GM23338 (cell line): ENCODE measurements at regions not wholly inside any gene's neighbourhood (a gene's known extent, or its start where the extent isn't known, plus 50 kb on each side); places are given as distances from the start of the nearest gene placed in this dataset.
"Not testable (repeated sequence)": the region's sequence is repeated elsewhere in the genome, so short reads cannot be mapped to it uniquely, and the experiment has no call there.

Experiments used
- ATAC-seq: fragments of 200-7000 bp; cut with Tn5 transposase; 3 replicates; pipeline ENCODE4 v1.9.1; 2020
- DNase-seq: peaks from one replicate; pipeline ENCODE4 v3.0.0-alpha.2; 2015; ENCODE audit warnings: low spot score
- H2AFZ ChIP-seq: fragments of 200-600 bp; sonication (generic); 2 replicates; pipeline ENCODE4 v1.8.0; 2016; ENCODE audit warnings: antibody characterized with exemption, mild to moderate bottlenecking, moderate library complexity
- H3F3A ChIP-seq: fragments of 200-600 bp; sonication (generic); replicated peaks from 2 replicates; pipeline ENCODE4 v1.8.0; 2017; ENCODE audit warnings: antibody characterized with exemption, mixed run types, low read depth
- H3K27ac ChIP-seq: fragments of 200-600 bp; sonication (generic); 2 replicates; pipeline ENCODE4 v1.6.1; 2016; ENCODE audit warnings: low read depth
- H3K27me3 ChIP-seq: fragments of 200-600 bp; sonication (generic); 2 replicates; pipeline ENCODE4 v1.8.0; 2016; ENCODE audit warnings: mild to moderate bottlenecking, mixed run types, moderate library complexity; ENCODE audit not compliant: insufficient read depth
- H3K36me3 ChIP-seq: fragments of 200-600 bp; sonication (generic); 2 replicates; pipeline ENCODE4 v1.8.0; 2016; ENCODE audit warnings: mild to moderate bottlenecking; ENCODE audit not compliant: insufficient read depth
- H3K4me1 ChIP-seq: fragments of 200-600 bp; sonication (generic); 2 replicates; pipeline ENCODE4 v1.8.0; 2016; ENCODE audit warnings: mild to moderate bottlenecking, moderate library complexity; ENCODE audit not compliant: insufficient read depth
- H3K4me2 ChIP-seq: fragments of 200-600 bp; sonication (generic); 2 replicates; pipeline ENCODE4 v1.7.1; 2017; ENCODE audit warnings: mixed run types
- H3K4me3 ChIP-seq: fragments of 200-600 bp; sonication (generic); 2 replicates; pipeline ENCODE4 v1.6.1; 2016; ENCODE audit warnings: mixed run types
- H3K79me2 ChIP-seq: fragments of 200-600 bp; sonication (generic); replicated peaks from 2 replicates; pipeline ENCODE4 v1.8.0; 2017; ENCODE audit warnings: mild to moderate bottlenecking; ENCODE audit not compliant: insufficient read depth
- H3K9me2 ChIP-seq: fragments of 200-600 bp; sonication (generic); 2 replicates; pipeline ENCODE4 v1.8.0; 2017; ENCODE audit not compliant: insufficient read depth
- H4K20me1 ChIP-seq: fragments of 200-600 bp; sonication (generic); replicated peaks from 2 replicates; pipeline ENCODE4 v1.8.0; 2017; ENCODE audit warnings: mild to moderate bottlenecking; ENCODE audit not compliant: insufficient read depth
- H3K27ac Mint-ChIP-seq: 2 replicates; pipeline ENCODE4 v1.8.0; 2020; ENCODE audit warnings: inconsistent platforms, mild to moderate bottlenecking, moderate library complexity, mixed read lengths
- H3K27me3 Mint-ChIP-seq: 3 replicates; pipeline ENCODE4 v1.8.0; 2022; ENCODE audit warnings: low read depth, mild to moderate bottlenecking, moderate library complexity, mixed read lengths, inconsistent platforms; ENCODE audit not compliant: insufficient read depth, poor library complexity
- H3K36me3 Mint-ChIP-seq: 3 replicates; pipeline ENCODE4 v1.8.0; 2021; ENCODE audit warnings: low read depth, mild to moderate bottlenecking, inconsistent platforms, moderate library complexity, mixed read lengths
- H3K4me1 Mint-ChIP-seq: 3 replicates; pipeline ENCODE4 v1.8.0; 2020; ENCODE audit warnings: mild to moderate bottlenecking, inconsistent platforms, mixed read lengths
- H3K4me3 Mint-ChIP-seq: 3 replicates; pipeline ENCODE4 v1.8.0; 2021; ENCODE audit warnings: moderate library complexity, mild to moderate bottlenecking, inconsistent platforms, mixed read lengths
- H3K9me3 Mint-ChIP-seq: 3 replicates; pipeline ENCODE4 v1.8.0; 2020; ENCODE audit warnings: moderate library complexity, mild to moderate bottlenecking, inconsistent platforms, mixed read lengths
- CREB1 ChIP-seq: fragments of 250-450 bp; sonication (Bioruptor Pico); IDR thresholded peaks from 2 replicates; pipeline ENCODE4 v1.5.0; 2020; ENCODE audit warnings: low read depth, mild to moderate bottlenecking, moderate library complexity
- ETS1 ChIP-seq: IDR thresholded peaks from 2 replicates; pipeline ENCODE4 v1.6.1; 2016; ENCODE audit warnings: antibody characterized with exemption
- EZH2 ChIP-seq: fragments of 200-600 bp; sonication (generic); IDR thresholded peaks from one replicate; pipeline ENCODE4 v1.8.0; 2017; ENCODE audit warnings: antibody characterized with exemption, mild to moderate bottlenecking, low read depth; ENCODE audit not compliant: unreplicated experiment
- NANOG ChIP-seq: IDR thresholded peaks from 2 replicates; pipeline ENCODE4 v1.6.1; 2016; ENCODE audit warnings: antibody characterized with exemption, borderline replicate concordance
- POLR2AphosphoS5 ChIP-seq: IDR thresholded peaks from 2 replicates; pipeline ENCODE4 v1.6.1; 2016; ENCODE audit warnings: antibody characterized with exemption, low read depth
- REST ChIP-seq: IDR thresholded peaks from one replicate; pipeline ENCODE4 v1.6.1; 2018; ENCODE audit warnings: antibody characterized with exemption; ENCODE audit not compliant: unreplicated experiment
- ZNF331 ChIP-seq: fragments of 250-450 bp; sonication (Bioruptor Pico); IDR thresholded peaks from 2 replicates; pipeline ENCODE4 v1.5.0; 2020; ENCODE audit warnings: low read depth, mild to moderate bottlenecking, moderate library complexity
- ZNF462 ChIP-seq: fragments of 250-450 bp; sonication (Bioruptor Pico); IDR thresholded peaks from 2 replicates; pipeline ENCODE4 v1.5.0; 2020; ENCODE audit warnings: mild to moderate bottlenecking, moderate library complexity

- TF ChIP-seq CREB1 (CRISPR knock-in tag): no peak
- TF ChIP-seq ETS1: no peak
- TF ChIP-seq EZH2: no peak
- TF ChIP-seq ZNF331 (CRISPR knock-in tag): no peak
- no peak for TF ChIP-seq REST
Measured at GRCh38 chr20:12750221-12750620, 258.6 kb upstream of the SPTLC3 start (continued).

- Mint-ChIP-seq H3K4me1 (peaks cover 79% of the 10 kb centered on the region), H3K36me3 (peaks cover 29% of the 10 kb centered on the region), H3K4me3 (peak overlapping the region; percentile 67), H3K27ac (peak overlapping the region; percentile 94)
- not testable (repeated sequence) for H3K27me3 ChIP-seq, H3K36me3 ChIP-seq, H4K20me1 ChIP-seq, H3K9me3 Mint-ChIP-seq, H3F3A ChIP-seq, H3K9me2 ChIP-seq, H3K27me3 Mint-ChIP-seq, H2AFZ ChIP-seq
- DNase-seq: peak; percentile 61
- Histone ChIP-seq H3K27ac (peak overlapping the region; percentile 99), H3K79me2 (peaks cover 36% of the 10 kb centered on the region), H3K4me3 (peak overlapping the region; percentile 74), H3K4me1 (peaks cover 46% of the 10 kb centered on the region), H3K4me2 (peak overlapping the region; percentile 58)
- TF ChIP-seq POLR2AphosphoS5 (peak; percentile 57; the same call in 1 of the 2 replicates), NANOG (peak; percentile 80)
- ATAC-seq: peak; percentile 54
Measured at GRCh38 chr20:12752900-12753693, 255.7 kb upstream of the SPTLC3 start.

- H3K27me3 ChIP-seq, H3K9me3 Mint-ChIP-seq, H2AFZ ChIP-seq, H3K27me3 Mint-ChIP-seq, H3K9me2 ChIP-seq, H3F3A ChIP-seq, H4K20me1 ChIP-seq: not testable (repeated sequence)
- H3K36me3 ChIP-seq: peaks cover 11% of the 10 kb centered on the region
- Mint-ChIP-seq H3K4me3 (peak overlapping the region; percentile 67), H3K36me3 (peaks cover 34% of the 10 kb centered on the region), H3K4me1 (peaks cover 78% of the 10 kb centered on the region), H3K27ac (peak overlapping the region; percentile 94)
- TF ChIP-seq ZNF462 (CRISPR knock-in tag) (0 out of 2 replicates have a peak, but pooled peaks have one; percentile 4), CREB1 (CRISPR knock-in tag) (peak; percentile 34; the same call in 1 of the 2 replicates), NANOG (peak; percentile 88)
- peaks cover 46% of the 10 kb centered on the region for H3K4me1 ChIP-seq
- H3K4me2 ChIP-seq: peak overlapping the region; percentile 82
- H3K4me3 ChIP-seq: peak overlapping the region; percentile 74
- ATAC-seq (peak; percentile 59), DNase-seq (peak; percentile 35)
- peaks cover 36% of the 10 kb centered on the region for H3K79me2 ChIP-seq
- H3K27ac ChIP-seq: peak overlapping the region; percentile 99
Measured at GRCh38 chr20:12753742-12754141, 255.0 kb upstream of the SPTLC3 start.
